ENCODE measurements at regions not wholly inside any gene's neighbourhood (a gene's known extent, or its start where the extent isn't known, plus 50 kb on each side); places are given as distances from the start of the nearest gene placed in this dataset.

DNA sequence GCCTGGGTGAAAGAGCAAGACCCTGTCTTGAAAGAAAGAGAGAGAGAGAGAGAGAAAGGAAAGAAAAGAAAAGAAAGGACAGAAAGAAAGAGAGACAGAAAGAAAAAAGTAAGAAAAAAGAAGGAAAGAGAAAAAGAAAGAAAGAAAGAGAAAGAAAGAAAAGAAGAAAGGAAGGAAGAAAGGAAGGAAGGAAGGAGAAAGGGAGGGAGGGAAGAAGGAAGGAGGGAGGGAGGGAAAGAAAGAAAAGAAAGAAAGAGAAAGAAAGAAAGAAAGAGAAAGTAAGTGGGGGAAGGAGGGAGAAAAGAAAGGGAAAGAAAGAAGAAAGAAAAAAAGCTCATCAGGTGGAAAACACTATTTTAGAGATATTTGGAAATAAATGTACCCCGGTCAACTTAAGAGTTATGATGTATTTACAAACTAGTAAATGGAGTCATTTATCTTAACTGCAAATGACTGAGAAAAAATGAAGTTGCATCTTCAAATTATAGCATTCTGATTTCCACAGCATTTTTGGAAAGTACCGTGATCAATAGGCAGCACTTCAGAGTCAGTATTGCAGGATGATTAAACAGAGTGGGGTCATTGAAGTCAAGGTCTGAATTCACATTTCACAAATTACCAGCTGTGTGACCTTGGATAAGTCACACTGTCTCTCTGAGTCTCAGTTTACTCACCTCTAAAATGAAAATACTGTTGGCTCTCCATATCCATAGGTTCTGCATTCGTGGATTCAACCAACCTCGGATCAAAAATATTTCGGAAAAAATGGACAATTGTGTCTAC is 64.1 kb upstream of the SMAD1 start:
- no peak for DNase-seq (ENCODE audit: low read depth)
- TF ChIP-seq, protein P1, sequence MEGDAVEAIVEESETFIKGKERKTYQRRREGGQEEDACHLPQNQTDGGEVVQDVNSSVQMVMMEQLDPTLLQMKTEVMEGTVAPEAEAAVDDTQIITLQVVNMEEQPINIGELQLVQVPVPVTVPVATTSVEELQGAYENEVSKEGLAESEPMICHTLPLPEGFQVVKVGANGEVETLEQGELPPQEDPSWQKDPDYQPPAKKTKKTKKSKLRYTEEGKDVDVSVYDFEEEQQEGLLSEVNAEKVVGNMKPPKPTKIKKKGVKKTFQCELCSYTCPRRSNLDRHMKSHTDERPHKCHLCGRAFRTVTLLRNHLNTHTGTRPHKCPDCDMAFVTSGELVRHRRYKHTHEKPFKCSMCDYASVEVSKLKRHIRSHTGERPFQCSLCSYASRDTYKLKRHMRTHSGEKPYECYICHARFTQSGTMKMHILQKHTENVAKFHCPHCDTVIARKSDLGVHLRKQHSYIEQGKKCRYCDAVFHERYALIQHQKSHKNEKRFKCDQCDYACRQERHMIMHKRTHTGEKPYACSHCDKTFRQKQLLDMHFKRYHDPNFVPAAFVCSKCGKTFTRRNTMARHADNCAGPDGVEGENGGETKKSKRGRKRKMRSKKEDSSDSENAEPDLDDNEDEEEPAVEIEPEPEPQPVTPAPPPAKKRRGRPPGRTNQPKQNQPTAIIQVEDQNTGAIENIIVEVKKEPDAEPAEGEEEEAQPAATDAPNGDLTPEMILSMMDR (IDR thresholded peaks at IDR 0.05; ENCODE audit: insufficient read depth, low read length, severe bottlenecking) = no peak
- peaks cover 2% of the 10 kb centered on the region for H3K27me3 ChIP-seq (ENCODE audit: control insufficient read depth, insufficient read depth, low read length)
- no peak overlapping the region for H3K4me3 ChIP-seq (ENCODE audit: low read depth, low read length)
- H3K36me3 ChIP-seq (ENCODE audit: control insufficient read depth, insufficient read depth, low read length) = no peaks in the 10 kb centered on the region
- peak; percentile 58 for FAIRE-seq

DNA sequence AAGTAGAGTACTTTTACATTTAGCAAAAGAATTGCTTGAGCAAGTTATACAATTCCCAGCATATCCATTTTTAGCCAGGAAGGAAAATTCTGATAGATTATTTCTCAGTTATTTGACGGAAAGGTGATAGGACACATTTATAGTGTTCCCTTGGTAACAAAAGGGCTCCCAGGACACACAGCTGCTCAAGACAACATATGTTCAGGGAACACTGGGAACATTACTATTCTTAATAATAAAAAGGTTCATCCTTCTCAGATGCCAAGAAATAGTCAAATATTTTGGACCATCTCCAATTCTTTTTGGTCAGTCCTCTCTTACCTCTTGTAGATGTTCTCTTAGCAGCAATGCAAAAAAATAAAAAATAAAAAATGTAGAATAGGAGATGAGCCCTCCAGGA is 66.8 kb upstream of the SMAD1 start:
- H3K4me3 ChIP-seq (ENCODE audit: low read depth, low read length) = no peak overlapping the region
- DNase-seq (ENCODE audit: low read depth) = no peak
- TF ChIP-seq, protein P1 (IDR thresholded peaks at IDR 0.05; ENCODE audit: insufficient read depth, low read length, severe bottlenecking) = no peak
- H3K36me3 ChIP-seq (ENCODE audit: control insufficient read depth, insufficient read depth, low read length) = no peaks in the 10 kb centered on the region
- H3K27me3 ChIP-seq (ENCODE audit: control insufficient read depth, insufficient read depth, low read length) = peaks cover 2% of the 10 kb centered on the region
- no peak for FAIRE-seq

DNA sequence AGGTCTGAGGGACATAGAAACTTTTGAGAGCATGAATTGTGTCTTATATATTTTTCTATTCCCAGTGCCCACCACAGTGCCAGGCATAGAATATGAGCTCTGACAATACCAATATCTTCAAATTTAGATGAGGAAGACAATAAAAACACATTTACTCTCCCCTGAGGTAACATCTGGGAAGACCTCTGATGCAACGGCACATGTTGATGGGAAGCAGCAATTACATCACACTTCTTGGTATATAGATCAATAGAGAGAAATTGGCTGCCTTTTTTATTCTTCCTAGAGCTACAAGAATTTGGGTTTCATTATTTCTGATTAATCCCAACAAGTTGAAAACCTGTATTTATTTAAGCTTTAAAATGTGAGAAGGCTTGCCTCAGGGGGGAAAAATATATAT is 67.4 kb upstream of the SMAD1 start:
- Histone ChIP-seq H3K4me3 (ENCODE audit: low read depth, low read length) (no peak overlapping the region), H3K27me3 (ENCODE audit: control insufficient read depth, insufficient read depth, low read length) (peaks cover 2% of the 10 kb centered on the region), H3K36me3 (ENCODE audit: control insufficient read depth, insufficient read depth, low read length) (no peaks in the 10 kb centered on the region)
- FAIRE-seq = no peak
- TF ChIP-seq, protein P1 (IDR thresholded peaks at IDR 0.05; ENCODE audit: insufficient read depth, low read length, severe bottlenecking) = no peak
- DNase-seq (ENCODE audit: low read depth) = no peak

DNA sequence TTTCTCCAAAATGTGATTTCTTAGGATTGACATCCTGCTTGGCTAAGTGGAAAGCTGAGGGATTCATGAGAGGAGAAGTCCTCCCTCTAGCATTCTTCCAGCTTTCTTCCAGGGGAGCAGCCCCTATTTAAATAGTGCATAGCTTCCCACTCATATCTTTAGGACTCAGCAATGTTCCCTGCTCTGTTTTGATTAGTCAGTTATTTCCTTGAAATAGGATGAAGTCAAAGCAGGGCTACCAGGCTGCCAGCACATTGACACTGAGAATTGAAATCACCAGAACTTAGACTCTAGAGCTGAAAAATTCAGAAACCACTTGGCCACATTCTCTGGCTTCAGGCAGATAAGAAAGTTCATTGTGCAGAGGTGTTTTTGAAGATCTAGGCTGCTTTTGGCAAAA is 74.7 kb upstream of the SMAD1 start:
- no peak for FAIRE-seq

DNA sequence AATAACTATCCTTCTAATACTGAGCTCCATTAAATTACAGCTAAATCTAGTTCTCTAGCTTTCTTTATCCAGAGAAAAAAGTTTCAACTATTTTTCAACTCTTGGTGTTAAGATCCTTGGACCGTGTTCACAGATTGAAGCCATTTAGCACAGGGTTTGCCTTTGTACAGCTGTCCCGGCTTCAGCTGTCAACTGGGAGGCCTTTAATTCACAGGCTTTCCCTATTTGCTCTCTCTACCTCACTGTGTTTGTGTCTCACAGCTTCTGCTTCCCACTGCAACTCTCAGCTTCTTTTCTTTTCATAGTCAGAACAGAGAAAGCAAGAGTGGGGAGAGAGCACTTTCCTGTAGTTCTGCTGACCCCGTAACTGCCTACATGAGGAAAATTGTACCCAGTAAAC is 76.9 kb upstream of the SMAD1 start:
- H3K36me3 ChIP-seq (ENCODE audit: control insufficient read depth, insufficient read depth, low read length) = no peaks in the 10 kb centered on the region
- H3K27me3 ChIP-seq (ENCODE audit: control insufficient read depth, insufficient read depth, low read length) = no peaks in the 10 kb centered on the region
- TF ChIP-seq, protein P1 (IDR thresholded peaks at IDR 0.05; ENCODE audit: insufficient read depth, low read length, severe bottlenecking) = no peak
- no peak overlapping the region for H3K4me3 ChIP-seq (ENCODE audit: low read depth, low read length)
- FAIRE-seq (no peak), DNase-seq (ENCODE audit: low read depth) (no peak)

More for the DNA sequence above, 74.7 kb upstream of the SMAD1 start:
- Histone ChIP-seq H3K27me3 (ENCODE audit: control insufficient read depth, insufficient read depth, low read length) (no peaks in the 10 kb centered on the region), H3K36me3 (ENCODE audit: control insufficient read depth, insufficient read depth, low read length) (no peaks in the 10 kb centered on the region), H3K4me3 (ENCODE audit: low read depth, low read length) (no peak overlapping the region)
- TF ChIP-seq, protein P1 (IDR thresholded peaks at IDR 0.05; ENCODE audit: insufficient read depth, low read length, severe bottlenecking) = no peak
- no peak for DNase-seq (ENCODE audit: low read depth)

DNA sequence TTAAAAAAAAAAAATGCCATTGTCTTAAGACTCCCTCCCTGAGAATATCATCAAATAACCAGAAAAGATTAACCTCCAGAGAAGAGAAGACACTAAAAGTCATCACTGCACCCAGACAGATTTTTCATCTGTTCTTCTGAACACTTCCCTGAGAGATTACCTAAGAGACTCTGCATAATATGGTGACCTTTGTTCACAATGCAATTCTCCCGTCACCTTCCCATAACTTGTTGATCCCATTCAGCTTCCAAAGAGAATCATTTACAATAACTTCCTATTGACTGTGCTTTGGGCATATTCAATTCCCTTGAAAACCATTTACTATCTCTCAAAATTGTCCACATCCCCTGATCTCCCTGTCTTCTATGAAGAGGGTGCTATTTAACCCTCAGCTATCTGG is 85.1 kb upstream of the SMAD1 start:
- DNase-seq (ENCODE audit: low read depth) (no peak), FAIRE-seq (no peak)
- no peaks in the 10 kb centered on the region for H3K27me3 ChIP-seq (ENCODE audit: control insufficient read depth, insufficient read depth, low read length)
- H3K4me3 ChIP-seq (ENCODE audit: low read depth, low read length) = no peak overlapping the region
- H3K36me3 ChIP-seq (ENCODE audit: control insufficient read depth, insufficient read depth, low read length) = no peaks in the 10 kb centered on the region
- TF ChIP-seq, protein P1 (IDR thresholded peaks at IDR 0.05; ENCODE audit: insufficient read depth, low read length, severe bottlenecking) = no peak
